SKM-1 (cell line): ENCODE measurements at regions not wholly inside any gene's neighbourhood (a gene's known extent, or its start where the extent isn't known, plus 50 kb on each side); places are given as distances from the start of the nearest gene placed in this dataset.

Experiments used
- DNase-seq: peaks from one replicate; lab custom pipeline; 2025; ENCODE audit not compliant: unreplicated experiment; lab: John Stamatoyannopoulos, UW

DNA sequence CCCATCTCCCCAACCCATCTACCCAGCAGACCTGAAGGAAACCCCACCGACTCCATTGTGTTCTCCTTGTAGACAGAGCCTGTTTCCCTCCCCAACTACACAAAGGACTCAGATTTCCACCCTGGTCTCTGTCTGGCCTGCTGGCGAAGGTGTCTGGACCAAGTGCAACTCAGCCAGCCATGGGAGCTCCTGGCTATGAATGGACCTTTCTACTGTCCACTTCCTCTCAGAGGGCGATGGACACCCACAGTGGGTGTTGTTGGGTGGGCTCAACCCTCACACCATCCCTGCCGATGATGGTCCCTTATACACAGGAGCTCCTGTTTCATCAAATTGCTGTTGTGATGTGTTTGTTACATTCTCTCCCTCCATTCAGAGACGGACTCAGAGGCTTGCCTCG is 112.5 kb upstream of the PHACTR3 start:
- DNase-seq: no peak

DNA sequence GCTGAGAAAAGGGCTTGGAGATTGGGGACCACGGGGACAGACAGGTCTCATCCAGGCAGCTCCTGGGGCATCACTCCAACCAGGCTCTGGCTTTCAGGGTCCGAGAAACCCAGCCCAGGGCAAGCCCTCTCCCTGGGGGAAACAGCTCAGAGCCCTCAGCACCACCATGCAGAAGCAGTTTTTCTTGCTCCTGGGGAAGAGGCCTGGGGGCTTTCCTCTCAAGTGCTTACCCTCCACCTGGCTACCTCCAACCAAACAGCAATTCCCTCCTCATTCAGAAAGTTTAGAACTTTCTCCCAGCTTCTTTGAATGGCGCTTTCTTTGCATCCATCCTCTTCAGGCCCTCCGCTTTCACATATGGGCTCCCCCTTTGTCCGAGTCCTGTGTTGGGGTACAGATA is 110.4 kb upstream of the PHACTR3 start:
- no peak for DNase-seq

DNA sequence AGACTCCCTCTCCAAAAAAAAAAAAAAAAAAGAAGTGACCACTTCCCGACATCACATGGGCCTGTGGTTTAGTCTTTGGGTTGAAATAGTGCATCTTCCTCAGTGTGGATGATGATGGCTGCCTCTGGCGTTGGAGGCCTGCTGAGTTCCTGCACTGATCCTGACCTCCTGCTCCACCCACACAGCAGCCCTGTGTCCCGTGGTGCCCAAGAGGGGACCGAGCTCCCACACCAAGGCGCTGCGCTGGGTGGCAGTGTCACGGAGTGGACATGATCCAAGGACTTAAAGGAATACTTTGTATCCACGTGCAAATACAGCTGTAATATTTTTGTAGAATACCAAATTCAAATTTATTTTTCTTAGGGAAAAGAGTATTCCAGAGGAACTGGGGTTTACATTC is 109.2 kb upstream of the PHACTR3 start:
- DNase-seq: no peak

DNA sequence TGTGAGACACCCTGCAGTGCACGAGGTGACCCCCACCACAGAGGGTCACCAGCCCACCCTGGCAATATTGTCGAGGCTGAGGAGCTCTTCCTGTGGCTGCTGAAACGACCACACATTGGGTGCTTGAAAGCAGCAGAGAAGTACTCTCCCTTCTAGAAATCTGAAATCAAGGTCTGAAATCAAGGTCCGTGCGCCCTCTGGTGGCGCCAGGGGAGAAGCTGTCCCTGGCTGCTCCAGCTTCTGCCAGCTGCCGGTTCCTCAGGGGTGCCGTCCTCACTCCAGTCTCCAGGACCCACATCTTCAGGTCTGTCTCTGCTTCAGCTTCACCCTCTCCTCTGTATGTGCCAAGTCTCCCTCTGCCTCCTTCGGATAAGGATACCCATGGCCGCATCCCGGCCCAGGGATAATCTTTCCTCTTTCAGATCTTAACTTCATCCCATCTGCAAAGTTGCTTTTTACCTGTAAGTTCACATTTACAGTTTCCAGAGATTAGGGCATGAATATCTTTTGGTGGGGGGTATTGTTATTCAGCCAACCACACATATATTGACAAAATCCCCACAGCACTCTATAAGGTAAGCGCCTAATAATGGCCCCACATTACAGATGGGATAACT is 108.3 kb upstream of the PHACTR3 start:
- DNase-seq: peak; percentile 25

DNA sequence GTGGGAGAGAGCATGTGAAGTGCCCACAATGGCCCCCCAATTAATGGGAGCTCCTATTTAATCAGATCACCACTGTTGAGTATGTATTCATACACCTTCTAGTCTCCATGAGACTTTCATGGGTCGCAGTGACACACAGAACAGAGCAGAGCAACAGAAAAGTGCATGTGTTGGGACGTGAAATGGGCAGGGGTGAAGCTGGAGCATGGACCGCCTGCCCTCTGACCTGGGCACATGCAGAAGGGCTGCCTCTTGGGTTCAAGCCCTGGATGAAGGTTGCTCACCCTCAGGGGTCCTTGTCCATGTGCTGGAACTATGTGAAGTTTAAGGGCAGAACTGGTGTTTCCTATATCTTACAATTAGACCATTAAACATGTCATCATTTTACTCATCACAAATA is 106.0 kb upstream of the PHACTR3 start:
- DNase-seq: no peak

DNA sequence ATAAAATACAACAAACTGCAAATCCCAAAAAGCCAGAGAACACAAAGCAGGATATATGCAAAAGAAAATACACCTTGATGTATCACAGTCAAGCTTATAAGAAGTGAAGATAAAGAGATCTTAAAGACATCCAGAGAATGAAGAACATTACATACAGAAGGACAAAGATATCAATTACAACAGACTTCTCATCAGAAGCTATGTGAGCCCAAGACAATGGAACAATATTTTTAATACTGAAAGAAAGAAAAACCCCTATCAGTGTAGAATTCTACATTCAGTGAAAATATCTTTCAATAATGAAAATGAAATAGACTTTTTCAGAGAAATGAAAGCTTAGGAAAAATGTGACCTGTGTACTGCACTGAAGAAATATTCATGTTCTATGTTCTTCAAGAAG is 104.5 kb upstream of the PHACTR3 start:
- DNase-seq: no peak

DNA sequence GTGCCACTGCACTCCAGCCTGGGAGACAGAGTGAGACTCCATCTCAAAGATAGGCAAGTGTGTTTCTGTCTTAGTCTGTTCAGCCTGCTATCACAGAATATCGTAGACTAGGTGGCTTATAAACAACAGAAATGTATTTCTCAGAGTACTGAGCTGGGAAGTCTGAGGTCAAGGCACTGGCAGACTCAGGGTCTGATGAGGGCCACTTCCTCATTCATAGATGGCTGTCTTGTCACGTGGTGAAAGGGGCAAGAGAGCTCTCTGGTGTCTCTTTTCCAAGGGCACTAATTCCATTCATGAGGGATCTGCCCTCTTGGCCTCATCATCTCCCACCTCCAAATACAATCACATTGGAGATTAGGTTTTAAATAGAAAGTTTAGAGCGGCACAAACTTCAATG is 95.6 kb upstream of the PHACTR3 start:
- no peak for DNase-seq

DNA sequence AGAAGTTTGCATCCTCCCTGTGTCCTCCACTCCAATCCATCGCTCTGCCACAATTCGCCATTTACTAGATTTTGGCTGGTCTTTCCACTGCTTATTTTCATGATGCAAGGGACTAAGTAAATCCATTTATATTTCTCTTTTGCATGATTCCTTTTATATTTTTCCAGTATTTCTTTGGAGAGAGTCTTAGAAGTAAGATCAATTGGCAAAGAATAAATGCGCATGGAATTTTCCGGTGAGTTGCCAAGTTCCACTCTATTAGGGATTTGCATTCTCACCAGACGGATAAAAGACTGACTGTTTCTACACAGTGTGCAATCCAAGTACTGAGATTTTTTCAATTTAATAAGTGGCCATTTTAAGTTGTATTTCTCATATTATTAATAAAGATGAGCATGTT is 91.7 kb upstream of the PHACTR3 start:
- DNase-seq: no peak

DNA sequence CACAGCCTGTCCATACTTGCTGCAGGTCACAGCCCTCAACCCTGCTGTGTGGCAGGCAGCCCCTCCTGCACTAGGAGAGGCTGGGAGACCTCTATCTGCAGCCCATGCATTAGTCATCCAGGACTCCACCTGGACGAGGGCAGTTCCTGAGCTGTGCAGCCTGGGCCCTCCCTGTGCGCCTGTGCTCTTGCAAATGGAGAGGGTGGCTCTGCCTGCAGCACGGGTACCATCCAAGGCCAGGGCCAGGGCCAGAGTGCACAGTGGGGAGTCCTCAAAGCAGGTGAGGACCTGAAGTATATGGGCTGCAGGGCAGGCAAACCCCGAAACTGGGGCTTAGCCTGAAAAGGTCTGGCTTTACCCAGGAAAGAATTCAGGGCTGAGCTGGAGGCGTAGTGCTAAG is 89.8 kb upstream of the PHACTR3 start:
- no peak for DNase-seq

DNA sequence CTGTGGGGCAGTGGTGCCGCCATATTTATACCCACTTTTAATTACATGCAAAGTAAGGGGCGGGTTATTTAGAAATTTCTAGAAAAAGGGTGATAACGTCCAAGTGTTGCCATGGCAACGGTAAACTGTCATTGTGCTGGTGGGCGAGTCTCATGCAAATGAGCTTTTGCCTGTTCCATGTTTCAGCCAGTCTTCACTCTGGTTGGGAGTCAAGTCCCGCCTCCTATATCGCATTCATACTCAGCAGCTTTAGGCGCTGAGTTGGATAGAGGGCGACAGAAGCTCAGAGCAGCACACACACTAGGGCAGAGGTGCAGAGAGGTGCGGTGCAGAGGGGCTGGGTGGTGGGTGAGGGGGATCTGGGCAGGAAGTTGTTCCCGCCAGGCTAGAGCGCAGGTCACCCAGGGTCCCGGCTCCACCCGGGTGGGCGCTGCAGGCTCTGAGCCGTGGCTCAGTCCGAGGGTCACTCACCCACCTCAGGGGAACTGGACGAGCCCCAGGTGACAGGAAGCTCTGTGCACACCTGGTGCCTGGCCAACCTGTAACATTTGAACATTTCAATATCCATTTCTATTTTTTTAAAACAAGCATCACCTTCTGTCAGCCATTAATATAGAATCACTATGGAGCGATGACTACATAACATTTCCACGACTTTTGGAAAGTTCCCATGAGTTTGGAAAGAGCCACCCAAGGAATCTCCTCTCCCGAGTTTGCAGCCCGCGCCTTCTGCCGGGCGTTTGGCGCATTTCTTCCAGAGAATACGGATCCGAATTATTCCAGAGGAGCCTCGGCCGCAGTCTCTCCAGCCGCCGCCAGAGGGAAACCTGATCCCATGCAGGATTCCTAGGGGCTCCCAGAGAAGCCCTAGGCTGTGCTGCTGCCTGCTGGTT is 89.1 kb upstream of the PHACTR3 start:
- DNase-seq: peak; percentile 17

DNA sequence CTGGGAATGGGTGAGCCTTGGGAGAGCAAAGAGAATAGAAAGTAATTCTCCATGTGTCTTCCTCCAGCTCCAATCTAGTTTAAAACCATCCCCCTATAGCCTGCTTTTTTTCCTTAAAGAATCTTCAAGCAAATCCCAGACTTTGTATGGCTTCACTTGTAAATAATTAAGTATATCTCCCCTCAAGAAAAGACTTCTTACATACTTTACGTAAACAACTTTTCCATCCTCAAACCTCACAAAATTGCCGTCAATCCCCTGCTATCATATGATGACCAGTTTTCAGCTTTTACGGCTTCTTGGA is 88.5 kb upstream of the PHACTR3 start:
- no peak for DNase-seq

DNA sequence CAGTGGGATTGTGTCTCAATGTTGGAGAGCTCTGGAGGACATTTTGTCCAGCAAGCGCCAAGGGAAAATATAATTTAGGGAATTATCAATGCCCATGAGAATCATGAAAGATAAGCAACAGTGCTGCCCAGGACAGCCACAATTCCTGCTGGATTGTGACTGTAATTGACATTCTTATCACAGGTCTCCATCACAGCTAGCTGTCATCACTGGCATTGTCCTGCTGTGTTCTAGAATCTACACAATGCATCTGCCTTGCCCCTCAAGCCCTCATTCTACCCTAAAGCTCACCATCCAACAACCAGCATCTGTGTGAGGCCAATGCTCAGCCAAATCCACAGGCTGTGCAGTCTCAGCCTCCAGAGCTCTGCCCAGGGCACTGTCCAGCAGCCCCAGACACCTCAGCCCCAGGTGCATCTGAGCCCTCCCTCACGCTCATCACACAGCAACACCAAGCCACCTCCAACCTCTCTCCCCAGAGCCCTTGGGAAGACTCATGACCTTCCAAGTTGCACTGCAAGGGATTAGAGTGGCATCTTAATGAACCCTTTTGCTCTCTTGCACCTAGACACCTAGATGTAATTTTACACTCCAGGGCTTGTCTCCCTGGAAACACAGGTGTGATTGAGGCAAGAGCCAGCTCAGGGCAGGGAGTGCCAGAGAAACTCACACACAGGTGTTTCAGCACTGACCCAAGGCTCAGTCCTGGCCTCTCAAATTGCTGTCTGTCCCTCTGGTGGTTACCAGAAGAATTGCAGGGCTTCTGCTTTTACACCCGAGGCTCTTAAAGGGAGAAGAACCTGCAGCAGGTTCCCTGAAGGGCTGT is 85.2 kb upstream of the PHACTR3 start:
- DNase-seq: peak; percentile 67

DNA sequence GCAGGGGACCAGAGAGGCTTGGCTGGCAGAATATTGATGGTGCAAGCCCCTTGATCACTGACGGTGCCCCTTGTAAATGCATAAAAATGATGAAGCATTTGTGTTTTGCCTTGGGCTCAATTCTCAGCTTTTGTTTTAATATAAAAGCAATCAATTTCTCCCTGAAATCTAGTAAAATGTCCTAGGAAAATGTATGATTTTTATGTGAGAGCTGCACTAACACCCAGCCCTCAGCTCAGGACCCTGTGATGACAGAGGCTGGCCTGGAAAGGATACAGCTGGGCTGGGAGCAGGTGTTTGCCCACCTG is 84.7 kb upstream of the PHACTR3 start:
- no peak for DNase-seq

DNA sequence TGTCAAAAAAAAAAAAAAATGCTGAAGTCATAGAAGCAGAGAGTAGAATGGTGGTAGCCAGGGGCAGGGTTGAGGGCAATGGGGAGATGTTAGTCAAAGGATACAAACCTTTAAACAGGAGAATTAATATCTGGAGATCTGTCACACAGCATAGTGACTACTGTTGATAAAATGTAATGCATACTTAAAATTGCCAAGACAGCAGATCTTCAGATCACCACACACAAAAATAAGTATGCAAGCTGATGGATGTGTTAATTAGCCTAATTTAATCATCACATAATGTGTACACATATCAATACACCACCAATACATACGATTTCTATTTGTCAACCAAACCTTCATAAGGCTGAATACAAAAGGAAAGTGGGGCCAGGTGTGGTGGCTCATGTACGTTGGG is 83.5 kb upstream of the PHACTR3 start:
- DNase-seq: no peak

DNA sequence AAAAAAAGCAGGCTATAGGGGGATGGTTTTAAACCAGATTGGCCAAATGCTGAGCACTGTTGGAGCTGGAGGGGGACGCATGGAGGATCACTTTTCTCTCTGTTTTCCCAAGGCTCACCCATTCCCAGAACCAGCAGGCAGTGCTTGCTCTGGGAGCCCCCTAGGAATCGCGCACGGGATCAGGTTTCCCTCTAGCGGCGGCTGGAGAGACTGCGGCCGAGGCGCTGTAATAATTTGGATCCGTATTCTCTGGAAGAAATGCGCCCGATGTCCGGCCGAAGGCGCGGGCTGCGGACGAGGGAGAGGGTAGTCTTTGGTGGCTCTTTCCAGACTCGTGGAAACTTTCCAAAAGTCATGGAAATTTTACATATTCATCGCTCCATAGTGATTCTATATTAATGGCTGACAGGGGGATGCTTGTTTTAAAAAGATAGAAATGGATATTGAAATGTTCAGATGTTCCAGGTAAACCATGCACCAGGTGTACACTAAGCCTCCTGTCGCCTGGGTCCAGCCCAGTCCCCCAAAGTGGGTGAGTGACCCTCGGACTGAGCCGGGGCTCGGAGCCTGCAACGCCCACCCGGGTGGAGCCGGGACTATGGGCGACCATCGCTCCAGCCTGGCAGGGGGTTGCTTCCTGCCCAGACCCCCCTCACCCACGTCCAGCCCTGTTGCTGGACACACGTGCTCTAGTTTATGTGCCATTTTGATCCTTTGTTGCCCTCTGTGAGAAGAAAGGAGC is 78.7 kb upstream of the PHACTR3 start:
- DNase-seq: peak; percentile 56

DNA sequence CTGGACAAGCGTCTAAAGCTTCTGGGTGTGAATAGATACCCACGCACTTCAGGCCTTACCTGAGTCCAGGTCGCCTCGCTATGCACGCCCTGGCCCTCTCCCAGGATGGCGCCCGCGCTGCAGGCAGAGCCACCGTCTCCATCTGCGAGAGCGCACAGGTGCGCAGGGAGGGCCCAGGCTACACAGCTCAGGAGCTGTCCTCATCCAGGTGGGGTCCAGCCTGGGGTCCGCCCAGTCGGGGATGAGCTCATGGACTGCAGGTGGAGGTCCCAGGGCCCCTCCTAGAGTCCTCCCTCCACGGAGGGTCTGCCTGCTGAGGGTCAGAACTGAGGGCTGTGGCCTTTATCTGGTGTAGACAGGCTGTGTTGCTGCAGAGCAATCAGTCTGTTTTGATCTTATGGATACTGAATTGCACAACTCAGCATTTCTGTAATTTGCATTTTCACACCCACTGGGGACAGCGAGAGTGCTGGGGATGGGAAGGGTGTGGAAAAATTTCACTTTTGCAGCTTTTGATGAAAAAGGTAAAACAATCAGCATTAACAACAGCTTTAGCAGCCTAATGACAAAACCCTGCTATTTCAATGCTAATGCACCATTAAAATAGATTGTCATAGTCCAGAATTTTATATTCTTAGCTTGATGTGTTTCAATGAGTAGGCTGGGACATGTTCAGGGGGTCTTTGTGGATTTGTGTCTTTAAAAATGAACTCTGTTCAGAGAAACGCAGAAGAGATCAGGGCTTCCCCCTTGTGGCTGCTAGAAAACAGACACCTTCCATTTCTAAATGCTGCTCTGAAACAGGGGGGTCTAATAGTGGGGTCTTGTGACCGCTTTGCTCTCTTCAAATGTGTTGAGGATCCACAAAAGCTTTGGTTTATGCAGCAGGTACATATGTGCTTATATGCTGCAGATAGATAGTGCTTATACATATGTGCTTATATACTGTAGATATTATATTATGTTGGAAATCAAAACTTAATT is 77.8 kb upstream of the PHACTR3 start:
- no peak for DNase-seq

DNA sequence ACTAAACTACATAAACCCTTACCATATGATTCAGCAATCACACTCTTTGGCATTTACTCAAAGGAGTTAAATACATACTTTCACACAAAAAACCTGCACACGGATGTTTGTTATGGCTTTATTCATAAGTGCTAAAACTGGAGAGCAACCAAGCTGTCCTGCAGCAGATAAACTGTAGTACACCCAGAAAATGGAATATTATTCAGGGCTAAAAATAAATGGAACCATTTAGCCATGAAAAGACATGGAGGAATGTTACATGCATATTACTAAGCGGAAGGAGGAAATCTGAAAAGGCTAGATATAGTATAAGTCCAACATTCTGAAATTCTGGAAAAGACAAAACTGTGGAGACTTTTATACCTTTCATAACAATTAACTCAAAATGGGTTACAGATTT is 73.6 kb upstream of the PHACTR3 start:
- DNase-seq: no peak

DNA sequence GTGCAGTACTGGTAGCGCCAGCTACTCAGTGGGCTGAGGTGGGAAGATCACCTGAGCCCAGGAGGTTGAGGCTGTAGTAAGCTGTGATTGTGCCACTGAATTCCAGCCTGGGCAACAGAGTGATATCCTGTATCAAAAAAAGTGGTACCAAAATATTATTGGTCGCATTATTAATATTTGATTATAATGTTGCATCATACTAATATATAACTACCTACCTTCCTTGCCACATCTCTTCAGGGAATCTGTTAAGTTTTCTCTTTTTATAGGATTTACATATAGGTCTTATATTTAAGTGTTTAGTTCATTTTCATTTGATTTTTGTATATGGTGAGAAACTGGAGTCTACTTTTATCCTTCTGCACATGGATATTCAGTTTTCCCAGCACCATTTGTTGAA is 66.3 kb upstream of the PHACTR3 start:
- no peak for DNase-seq

DNA sequence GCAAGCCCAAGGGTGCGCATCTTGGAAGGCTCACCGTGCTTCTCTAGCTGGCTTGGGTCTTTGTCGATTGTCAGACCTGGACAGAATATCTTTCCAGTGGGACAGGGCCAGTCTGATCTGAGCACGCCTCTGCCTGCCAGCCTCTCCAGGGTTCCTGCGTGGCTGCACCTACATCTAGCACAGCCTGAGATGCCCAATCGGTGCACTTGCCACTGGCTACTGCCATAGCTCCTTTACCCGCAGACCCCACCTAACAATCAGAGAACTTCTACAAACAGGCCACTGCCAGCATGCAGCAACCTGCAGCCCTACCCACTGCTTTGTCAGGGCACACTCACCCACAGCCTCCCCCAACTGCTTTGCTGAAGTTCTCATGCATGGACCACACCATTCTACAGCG is 56.7 kb upstream of the PHACTR3 start:
- no peak for DNase-seq
